HG02571 (cell line): ENCODE measurements at regions not wholly inside any gene's neighbourhood (a gene's known extent, or its start where the extent isn't known, plus 50 kb on each side); places are given as distances from the start of the nearest gene placed in this dataset.

Experiments
- ATAC-seq: cut with Tn5 transposase; IDR thresholded peaks from one replicate; pipeline ENCODE4 v1.9.1; 2021; ENCODE audit warnings: mild to moderate bottlenecking, moderate library complexity; ENCODE audit not compliant: unreplicated experiment

DNA sequence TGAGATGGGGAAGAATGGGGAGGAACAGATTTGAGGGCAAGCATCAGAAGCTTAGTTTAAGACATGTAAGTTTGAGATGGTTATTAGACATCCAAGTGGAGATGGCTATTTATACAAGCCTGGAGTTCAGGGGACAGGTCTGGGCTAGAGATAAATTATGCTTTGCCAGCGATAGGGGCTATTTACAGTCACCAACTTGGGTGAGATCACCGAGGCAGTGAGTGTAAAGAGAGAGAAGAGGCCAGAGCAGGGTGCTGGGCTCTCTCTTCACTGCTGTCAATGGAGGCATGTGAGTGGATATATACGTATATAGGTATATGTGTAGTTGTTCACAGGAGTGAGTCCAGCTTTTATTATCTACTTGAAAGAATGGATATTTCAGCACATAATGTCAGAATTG is 81.0 kb downstream of the QPCT start:
- ATAC-seq, result no peak

DNA sequence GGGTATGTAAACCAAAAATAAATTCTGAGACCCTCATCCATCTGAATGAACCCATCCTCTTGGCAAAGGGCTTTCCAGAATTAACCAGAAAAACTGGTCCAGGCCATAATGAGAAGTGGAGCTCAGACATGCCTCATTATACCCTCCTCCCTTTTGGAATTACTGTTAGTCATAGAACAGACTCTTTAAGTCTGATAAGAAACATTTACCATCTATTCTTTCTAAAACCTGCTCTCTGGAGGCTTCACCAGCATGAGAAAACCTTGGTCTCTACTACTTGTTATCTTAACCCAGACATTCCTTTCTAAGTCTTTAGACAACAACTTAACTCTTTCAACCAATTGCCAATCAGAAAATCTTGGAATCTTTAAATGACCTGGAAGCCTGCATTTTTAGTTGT is 82.8 kb downstream of the QPCT start:
- ATAC-seq, result no peak

DNA sequence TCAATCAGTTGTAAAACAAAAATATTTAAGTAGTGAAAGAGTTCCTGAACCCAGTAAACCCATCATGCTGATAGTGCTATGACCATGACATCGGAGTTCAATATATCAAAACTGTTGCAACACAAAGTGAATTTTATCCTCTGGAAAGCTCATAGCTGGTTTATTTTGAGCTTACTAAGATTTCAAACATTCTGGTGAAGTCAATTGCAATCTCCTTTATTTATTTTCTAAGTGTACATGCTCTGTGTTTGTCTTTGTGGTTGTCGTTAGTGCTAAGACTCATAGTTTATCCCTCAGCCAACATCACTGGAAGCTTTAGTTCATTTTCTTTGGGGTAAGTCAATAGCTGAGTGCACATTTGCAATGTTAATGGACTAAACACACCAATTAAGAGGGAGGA is 91.9 kb downstream of the QPCT start:
- no peak for ATAC-seq

DNA sequence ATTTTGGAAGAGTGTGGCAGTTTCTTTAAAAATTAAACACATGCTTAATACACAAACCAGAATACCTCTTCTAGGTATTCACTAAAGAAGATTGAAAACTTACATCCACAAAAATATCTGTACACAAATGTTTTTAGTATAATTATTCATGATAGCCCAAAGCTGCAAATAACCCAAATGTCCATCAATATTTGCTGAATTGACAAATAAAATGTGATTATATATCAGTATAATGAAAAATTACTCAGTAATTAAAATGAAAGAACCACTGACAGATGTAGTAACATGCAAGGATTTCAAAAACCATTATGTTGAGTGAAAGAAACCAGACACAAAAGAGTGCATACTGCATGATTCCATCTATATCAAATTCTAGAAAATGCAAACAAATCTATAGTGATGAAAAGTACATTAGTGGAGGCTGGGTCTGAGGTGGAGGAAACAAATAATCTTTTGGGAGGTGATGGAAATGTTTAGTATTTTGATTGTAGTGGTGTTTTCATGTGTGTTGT is 94.8 kb downstream of the QPCT start:
- no peak for ATAC-seq

DNA sequence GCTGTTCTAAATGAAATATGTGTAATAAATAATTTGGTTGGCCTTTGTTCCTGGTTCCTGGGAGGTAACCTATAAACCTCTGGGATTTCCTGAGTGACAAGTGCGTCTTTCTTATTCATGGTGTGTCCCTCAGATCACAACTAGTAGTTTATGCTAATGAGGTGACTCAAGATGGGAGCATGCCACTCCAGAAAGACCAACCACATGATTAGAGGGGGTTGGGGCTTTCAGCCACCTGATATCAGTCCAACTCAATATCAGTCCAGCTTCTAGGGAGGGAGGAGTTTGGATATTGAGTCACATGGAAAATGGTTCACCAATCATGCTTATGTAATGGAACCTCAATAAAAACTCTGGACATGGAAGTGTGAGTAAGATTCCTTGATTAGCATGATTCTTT is 96.6 kb downstream of the QPCT start:
- no peak for ATAC-seq

DNA sequence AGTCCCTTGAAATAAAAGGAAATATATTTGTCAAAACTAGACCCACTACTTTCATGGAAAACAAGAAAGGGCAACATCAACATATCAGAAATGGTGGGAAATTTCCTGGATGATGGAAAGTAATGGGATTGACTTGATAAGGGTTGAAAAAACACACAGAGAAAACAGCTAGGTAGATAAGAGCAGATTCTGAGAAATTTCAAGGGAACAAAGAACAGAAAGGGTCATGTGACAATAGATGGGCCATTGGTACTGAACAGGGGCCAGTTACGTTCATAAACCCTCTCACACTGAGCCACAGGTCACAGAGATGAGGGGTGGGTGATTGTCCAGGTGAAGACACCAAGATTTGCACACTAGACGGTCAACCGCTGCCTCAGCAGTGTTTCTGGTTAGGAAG is 98.7 kb downstream of the QPCT start:
- ATAC-seq, result no peak

DNA sequence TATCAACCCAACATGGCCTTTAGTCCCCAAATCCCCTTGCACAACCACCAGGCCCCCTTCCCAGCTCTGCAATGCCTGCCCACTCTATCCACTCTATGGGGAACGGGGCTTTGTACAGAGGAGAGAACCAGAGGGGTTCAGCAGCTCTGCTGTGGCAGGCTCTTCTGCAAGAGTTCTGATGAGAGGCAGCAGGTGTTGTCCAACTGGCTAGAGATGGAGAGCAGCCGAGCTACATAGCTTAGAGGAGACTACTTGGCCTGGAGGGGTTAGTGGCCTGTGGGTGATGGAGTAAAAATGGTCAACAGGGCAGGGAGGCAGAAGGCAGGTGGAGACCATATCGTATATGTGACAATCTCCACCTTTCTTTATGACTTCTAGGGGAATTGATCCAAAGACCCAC is 103.0 kb downstream of the QPCT start:
- no peak for ATAC-seq

DNA sequence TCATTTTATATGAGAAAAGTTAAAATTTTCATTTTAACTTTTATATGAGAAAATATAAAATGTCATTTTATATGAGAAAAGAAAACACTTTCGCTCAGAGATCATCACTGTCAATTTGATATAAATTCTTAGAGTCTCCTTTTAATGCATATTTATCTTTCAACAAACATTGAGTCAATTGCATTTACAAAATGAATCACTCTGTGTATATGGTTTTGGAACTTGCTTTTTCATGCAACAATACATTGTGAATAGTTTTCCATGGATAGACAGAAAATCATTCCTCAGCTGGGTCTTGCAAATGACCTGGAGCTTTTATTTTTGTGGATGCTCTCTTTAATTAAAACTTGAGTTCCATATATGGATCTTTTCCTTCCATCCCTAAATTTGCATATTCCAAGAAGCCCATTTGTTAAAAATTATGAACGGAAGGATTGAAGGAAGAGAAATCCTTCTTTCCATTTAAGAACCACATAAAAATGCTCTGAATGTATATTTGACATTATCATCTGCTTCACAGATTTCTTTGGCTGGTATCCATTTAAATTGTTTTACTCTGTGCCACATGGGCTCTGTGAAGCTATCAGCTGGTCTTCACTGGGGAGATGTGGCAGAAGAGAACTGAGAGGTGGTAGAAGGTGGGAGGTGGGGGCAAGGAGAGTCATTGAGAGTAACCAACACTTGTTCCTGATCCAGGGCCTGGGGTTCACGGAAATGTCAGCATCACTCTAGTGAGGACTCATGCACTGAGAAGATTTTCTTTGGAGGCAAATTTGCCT is 104.1 kb downstream of the QPCT start:
- ATAC-seq, result no peak

DNA sequence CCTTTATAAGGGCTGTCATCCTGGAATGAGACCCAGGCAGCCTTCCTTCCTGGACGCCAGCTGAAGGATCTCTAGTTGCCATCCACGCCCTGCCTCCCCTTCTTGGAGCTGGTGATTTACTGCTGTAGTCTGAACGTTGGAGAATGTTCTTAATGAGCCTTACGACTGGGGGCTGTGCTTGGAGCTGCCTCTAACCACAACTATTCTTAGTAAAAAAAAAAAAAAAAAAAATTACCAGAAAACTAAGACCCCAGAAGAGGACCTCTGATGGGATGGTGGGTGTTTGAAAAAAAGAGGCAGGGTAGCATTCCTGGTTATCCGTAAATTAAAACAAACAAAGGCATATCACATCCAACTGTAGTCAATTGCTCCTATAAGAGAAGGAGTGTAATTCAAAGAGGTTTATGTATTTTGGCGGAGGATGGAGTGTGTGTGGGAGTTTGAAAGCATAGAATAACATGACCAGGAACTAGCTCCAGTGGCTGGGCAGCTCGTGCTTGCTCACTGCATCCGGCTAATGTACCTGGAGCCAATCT is 105.4 kb downstream of the QPCT start:
- ATAC-seq, result no peak

DNA sequence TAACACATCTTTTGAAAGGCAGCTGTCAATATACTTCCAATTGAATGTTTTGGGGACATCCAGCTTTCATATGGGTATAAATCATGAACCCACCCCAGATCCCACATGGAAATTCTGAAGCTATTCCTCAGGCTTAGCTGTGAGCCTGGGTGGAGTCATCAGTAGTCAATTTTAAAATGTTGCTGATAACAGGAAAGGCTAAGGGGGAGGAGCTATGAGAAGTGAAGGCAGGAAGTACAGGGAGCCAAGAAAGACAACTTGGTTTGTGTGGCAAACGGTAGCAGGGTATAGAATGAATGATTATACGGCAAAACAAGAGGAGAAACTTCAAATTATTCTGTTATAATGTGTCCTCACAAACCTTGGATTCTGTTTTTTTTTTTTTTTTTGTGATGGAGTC is 108.6 kb downstream of the QPCT start:
- ATAC-seq, result no peak

DNA sequence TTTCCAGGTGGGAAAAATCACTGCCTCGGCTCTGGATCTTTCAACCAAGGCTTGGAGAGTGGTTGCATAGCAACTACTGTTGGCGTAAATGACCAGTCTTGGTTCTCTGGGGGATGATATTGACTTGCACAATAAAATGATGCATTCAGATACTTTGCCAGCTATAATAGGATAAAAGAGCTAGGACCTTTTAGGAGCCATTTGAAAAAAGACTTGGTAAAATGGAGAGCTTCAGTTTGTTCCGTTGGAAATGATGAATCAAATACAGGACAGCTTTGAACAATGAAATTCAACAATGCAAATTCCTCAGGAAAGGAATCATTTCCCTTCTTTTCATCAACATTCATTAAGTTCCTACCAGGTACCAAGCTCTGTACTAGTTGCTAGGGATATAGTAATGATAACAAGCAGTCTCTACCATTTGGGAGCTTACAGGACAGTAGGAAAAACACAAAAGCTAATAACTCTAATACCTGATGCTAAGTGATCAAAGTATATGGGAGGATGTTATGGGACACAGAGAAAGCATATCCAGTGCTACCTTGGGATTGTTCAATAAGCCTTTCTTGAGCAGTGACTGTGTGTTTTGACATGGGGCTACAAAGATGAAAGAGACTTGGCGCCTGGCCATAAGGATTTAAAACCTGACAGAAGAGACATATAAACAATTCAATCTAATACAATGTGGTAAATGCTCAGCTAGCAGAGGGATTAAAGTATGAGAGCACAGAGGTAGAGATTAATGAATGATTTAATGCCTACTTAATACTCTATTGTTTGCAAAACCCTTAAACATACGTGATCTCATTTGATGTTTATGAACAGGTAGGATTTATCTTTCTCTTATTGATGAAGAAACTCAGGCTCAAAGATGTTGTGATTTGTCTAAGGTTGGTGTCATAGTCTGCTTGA is 110.7 kb downstream of the QPCT start:
- no peak for ATAC-seq

DNA sequence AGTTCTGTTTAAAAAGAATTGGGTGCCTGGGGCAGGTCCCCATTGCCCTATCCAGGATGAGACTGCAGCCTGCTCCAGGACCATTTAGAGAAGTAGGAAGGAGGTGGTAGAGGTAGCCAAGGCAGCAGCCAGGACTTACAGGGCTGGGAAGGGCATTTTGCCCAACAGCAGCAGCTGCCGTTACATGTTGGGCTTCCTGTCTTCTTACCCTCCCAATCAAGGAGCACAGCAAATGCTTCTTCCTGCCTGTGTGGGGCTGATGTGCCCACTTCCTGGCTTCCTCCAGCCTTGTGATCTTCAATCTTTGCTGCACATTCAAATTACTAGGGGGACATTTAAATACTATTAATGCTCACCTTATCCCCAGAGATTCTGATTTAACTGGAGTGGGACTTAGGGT is 112.0 kb downstream of the QPCT start:
- ATAC-seq, result no peak

DNA sequence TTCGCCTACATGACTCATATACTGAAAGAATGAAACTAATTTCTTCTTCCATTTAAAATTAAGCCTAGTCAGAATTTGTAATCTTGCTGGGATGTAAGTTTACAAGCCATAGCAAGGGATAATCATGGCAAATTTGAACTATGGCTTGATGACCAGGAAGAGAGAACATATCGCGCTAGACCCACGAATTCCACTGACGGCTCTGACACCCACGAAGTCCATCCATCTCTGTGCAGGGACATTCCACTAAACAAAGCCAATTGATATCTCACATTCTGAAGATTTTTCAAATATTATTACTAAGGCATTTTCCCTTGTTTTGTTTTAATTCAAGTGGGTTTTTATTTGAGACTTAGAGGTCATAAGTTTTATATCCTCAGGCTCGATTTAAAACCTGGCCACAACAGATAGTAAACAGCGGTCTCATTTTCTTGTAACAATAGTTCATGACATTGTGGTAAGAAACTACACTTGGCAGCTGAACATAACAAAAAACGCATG is 113.0 kb downstream of the QPCT start:
- ATAC-seq, result no peak

DNA sequence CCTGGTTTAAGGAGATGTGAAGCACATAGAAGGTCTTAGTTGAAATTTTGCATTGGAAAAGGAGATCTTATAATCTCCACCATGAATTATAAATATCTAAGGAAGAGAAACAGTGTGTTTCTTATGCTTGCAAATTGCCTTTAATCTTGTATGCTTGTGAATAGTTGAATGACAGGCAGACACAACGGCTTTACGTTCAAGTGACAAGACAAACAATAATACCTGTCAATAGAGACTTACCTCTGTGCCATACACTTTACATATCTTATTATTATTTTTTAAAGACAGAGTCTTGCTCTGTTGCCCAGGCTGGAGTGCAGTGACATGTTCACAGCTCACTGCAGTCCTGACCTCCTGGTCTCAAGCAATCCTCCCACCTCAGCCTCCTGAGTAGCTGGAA is 113.7 kb downstream of the QPCT start:
- ATAC-seq, result no peak

DNA sequence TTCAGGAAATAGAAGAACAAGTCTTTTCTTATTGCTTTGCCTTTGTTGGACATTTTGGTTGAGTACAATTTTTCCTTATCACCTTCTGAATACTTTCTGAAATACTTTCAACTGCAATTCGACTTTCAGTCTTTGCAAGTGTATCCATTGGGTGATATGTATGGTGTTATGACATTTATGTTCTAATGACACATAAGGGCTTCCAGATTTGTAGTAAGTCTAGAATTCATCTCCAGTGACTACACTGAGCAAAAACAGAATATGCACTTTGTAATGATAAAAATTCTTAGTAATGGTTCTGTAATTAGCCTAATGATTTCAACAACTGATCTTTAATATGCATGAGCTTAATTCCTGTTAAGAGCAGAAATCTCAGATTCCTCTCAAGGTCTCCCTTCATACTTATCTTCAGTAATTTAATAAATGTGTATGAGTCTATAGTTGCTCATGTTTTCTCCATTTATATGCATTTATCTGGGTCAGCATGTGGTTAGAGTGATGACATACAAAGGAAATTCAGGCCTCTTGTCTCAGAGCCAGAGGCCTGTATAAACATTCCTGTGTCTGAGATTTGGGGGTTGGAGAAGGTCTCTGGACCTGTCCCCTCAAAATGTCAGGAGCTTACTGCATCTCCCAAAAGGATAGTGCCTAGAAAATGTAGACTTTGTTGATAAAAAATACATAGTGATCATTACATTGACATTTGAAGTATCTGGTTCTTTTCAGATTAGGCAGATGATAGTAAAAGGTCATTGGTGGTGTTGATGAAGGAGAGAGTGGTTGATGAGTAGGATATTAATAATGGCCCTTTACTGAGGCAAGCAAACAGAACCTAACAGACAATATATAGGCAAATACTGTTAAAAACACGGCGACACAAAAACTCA is 114.9 kb downstream of the QPCT start:
- no peak for ATAC-seq

DNA sequence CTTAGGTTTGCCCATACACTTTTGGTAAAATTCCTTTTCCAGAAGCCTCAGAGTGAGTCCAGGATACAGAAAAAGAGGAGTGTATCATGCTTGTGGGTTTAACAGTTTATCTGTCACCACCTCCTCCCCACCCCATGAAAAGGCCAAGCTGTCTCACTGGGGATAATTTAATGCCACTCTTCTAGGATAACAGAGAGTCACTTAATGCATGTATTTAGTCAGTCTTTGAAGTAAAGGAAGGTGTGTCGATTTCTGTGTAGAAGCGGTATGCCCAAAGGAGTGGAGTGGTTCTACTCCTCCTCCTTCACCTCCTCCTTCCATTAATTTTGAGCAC is 116.4 kb downstream of the QPCT start:
- no peak for ATAC-seq

DNA sequence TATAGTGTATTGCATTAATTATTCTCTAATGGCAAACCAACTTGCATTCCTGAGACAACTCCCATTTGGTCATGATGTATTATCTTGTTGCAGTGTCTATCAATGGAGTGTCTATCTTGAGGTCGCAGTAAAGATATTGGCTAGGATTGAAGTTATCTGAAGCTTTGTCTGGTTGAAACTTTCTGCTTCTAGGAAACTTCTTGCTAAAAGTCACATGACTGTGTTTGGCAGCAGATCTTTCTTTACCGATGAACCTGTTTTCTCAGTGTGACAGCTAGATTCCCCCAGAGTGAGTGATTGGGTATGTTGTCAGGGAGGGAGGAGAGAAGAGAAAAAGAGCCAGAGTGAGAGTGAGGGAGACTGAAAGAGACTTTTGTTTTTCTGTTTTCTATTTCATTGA is 119.6 kb downstream of the QPCT start:
- ATAC-seq, result no peak

DNA sequence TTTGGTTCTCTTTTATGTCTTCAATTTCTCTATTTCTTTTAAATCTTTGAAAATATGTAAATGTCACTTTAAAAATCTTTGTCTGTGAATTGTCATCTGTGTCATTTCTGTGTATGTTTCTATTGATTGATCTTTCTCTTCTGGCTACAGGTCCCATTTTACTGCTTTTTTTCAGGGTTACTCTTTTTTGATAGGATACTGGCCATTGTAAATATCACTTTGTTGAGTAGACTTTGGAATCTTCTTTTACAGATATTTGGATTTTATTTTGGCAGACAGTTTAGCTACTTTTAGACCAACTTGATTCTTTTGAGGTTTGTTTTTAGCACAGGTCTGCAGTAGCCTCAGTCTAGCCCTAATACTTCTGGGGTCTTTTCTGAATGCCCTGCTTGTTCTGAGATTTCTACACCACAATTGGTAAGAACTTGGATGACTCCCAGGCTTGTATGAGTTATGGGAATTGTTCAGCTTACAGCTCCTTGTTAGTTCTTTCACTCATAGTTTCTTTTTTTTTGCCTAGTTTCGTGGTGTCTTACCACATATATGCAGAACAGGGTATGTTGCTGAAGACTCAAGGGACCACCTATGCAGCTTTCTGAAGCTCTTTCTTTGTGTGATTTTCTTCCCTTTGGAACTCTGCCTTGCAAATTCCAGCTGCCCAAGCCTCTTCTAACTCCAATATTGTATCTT is 122.2 kb downstream of the QPCT start:
- no peak for ATAC-seq

DNA sequence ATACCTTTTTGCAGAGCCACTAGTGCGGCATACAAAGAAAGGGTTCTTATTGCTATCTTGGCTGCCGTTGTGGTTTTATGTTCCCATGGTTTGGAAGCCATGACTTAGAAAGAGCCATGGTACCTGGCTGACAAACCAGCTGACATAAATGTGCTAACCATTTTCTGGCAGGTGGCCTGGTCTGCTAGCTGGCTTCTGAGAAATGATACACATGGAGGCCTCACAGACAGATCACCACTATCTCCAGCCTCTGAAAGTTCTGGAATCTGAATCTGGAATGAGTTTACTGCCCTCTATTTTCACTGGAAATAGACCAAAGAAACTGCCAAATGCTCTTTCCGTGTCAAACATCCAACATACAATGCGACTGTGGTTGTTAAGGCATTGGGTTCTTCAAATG is 123.7 kb downstream of the QPCT start:
- ATAC-seq, result no peak

DNA sequence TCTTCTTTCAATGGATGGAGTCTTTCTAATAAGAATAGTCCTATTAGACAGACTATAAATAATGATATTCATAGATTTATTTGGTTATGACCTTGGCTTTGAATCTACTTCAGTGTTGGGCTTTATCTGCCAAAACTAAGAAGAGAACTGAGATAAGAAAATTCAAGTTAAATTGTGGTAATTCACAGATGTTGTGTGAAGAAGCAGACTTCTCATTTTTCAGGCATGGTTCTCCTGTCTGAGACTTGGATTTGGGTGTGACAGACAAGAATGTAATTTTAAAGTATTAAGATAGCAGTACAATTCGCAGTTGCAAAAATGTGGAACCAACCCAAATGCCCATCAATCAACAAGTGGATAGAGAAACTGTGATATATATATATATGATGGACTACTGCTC is 124.7 kb downstream of the QPCT start:
- ATAC-seq, result no peak
